GM18502 (cell line): ENCODE measurements at regions not wholly inside any gene's neighbourhood (a gene's known extent, or its start where the extent isn't known, plus 50 kb on each side); places are given as distances from the start of the nearest gene placed in this dataset.

Experiments
- ATAC-seq: cut with Tn5 transposase; IDR thresholded peaks from one replicate; pipeline ENCODE4 v1.9.1; 2021; ENCODE audit warnings: mild to moderate bottlenecking; ENCODE audit not compliant: unreplicated experiment, poor library complexity

DNA sequence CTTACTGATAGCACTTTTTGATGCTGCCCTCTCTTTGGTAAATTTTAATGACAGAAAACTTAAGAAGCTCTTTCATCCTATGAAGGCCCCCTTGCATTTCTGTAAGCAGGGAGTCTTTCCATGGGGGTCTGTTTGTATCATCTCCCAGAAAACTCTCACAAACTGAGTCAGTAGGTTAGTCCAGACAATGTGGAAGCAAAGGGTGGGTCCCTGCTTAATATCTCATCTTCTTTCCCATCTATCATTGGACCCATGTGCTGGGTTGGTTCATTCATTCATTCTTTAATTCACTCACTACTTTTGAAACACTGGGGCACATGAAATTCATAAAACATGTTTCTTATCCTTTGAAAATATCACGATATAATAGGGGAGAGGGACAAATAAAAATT lies 164.3 kb downstream of the NTMT2 start:
- ATAC-seq, result no peak

DNA sequence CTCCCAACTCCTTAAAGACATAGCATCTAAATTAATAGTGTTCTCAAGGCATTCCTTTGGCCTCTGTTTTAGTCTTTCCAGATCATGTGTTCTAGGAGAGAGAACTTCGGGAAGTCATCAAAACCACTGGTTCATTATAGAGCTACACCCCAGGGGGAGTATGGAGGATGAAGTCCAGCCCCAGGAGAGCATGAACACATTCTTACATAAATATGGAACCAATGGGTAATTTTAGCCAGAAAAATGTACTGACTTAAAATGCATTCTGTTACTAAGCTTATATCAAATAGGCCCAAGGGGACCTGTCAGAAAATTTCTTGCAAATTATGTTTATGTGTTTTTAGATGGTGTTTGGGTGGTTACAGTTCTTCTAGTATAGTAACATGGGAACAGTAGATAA lies 165.2 kb downstream of the NTMT2 start:
- ATAC-seq, result no peak

DNA sequence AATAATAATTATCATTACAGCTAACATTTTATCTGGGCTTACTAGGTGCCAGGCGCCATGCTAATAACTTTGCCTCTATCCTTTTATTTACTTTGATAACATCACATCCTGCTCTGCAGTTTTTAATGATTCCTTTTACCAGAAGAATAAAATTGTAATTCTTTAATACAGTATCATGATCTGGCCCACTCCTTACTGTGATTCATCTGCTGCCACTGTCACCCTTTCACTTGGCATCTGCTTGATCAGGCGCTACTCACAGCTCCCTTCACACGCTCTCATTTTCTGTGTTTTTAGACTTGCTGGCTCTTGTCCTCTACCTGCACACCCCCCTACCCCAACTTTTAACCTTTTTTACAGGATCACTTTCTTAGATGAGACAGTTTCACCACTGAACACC lies 167.5 kb downstream of the NTMT2 start:
- no peak for ATAC-seq

DNA sequence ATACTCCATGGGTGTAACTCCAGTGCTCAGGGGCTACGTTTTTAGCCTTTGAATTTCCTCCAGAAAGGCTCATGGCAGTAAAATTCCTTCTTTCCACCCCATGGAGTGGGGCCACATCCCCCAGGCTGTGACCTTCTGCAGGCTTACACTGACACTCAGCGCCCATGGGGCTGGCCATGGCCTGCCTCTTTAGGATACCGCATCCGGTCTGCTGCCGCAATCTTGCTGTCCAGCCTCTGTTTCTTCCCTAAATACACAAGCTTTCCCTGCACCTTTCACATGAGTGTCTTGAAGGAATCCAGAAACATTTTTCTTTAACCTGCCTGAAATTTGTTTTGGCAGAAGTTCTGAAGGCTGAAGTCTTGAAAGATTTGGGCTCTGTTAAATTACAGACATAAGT lies 170.5 kb downstream of the NTMT2 start:
- no peak for ATAC-seq

DNA sequence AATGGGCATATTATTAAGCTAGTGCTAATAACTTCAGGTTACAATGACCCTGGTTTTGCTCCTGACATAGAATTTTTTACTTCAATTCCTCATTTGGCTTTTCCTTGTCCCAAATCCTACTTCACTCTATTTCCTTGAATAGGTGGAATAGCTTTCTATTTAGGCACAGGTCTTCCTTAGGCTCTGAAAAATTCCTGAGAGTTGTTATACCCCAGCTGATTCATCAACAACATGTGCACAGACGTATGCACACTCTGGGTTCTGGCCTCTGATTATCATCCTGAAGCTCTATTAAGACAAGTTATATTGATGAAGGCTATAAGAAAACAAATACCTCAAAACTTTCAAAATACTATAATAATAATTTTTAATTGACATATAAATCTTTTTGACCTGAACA lies 172.4 kb downstream of the NTMT2 start:
- ATAC-seq, result no peak

DNA sequence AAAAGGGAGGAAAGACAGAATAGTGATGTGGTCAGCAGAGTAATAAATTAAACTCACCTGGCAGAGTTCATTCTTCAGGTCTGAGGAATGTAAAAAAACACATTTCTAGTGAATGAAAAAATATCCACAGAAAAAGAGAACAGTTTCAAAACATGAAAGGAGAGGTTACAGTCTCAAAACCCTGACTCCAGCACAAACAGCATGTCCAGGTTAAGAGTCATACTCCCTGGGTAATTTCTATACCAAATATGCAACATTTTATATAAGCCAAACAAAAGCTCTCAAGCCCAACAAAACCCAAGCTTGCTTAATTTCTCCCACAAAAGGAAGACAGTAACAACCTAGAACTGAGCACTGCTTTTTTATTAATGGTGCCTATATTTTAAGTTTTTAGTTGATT lies 173.0 kb downstream of the NTMT2 start:
- ATAC-seq, result no peak

DNA sequence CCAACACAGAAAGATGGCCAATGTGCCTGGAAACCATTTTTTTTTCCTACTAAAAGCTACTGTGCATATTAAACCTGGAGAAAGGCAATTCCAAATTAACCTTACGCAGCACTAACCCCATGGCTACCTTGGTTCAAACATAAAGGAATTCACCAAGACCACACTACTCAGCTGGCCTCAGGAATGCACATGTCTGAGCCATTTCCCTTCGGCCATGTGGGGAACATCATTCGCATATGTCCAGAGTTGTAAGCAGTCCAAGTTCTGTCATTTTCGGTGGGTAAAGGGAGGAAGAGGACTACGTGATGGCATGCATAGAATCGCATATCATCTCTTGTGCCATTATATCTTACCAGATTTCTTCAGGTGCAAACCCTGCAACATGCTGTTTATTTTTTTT lies 175.4 kb downstream of the NTMT2 start:
- ATAC-seq, result no peak

DNA sequence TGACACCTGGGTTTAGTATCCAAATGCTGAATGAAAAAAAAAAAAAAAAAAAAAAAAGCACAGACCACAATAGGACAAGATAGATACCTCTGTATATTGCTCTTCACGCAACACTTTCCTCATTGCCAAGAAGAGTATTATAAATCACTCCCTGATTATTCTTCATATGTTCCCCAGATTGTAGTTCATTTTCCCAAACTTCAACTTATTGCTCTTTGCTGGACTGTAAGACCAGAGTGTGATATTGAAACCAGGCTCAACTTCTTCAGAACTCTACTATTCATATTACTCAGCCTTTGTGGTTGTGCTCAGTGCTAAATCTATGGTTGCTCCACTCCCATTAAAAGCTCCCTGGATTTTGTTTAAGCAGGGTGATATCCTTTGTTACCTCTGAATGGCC lies 180.4 kb downstream of the NTMT2 start:
- no peak for ATAC-seq

DNA sequence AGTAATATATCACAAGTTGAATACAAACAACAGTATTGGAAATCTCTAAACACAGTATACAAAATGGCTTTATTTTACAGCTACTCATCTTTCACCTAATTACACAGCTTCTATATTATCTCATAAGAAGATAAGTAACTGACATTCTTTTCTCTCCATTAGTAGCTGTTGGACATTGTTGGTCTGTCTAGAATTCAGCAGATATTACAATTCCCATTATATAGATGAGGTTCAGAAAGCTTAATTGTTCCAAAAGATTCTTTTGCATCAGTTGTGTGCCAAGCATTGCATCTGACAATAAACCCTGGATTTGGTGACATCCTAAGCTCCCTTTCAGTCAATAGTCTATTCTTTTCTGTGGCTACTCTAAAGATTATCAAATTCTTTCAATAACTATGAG lies 187.0 kb downstream of the NTMT2 start:
- ATAC-seq, result no peak

DNA sequence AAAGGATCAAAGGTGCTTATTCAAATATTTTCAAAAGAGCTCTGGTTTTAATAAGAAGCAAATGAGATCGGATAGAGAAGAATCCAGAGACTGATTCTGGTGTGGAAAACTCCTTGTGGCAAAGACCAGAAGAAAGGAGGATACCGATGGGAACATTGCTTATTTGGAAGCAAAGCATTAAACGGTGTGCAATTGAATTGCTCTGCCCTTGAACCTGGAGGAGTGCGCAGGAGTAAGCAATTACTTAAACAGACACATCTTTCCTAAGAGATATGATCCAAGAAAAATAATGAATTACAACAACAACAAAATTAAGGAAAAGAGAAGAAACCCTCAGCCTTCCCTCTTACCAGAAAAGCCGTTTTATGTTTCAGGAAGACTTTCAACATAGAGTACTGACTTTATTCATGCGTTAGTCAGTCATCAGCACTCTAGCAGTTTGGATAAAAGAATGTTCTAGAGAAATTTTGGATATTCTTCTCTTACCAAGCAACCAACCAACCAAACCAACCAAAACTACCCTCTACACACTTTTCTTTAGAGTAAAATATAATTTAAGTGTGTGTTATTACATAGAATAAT lies 191.7 kb downstream of the NTMT2 start:
- ATAC-seq, result no peak

DNA sequence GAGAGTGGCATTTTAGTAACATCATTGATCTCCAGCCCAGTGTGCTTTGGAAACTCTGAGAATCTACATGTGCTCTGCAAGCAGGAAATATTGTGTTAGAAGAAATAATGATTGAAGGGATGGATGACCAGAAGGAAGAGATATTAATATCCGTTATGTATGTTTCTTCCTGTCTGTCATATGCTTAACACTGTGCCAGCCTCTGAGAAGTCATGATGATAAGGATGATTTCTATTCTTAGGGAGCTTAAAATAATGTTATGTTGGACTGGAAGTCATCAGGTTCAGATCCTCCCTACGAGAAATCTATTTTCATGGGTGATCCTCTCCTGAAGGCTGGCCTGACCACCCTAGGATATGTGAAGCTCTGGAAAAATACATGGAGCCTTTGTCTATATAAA lies 192.4 kb upstream of the GORAB start:
- no peak for ATAC-seq

DNA sequence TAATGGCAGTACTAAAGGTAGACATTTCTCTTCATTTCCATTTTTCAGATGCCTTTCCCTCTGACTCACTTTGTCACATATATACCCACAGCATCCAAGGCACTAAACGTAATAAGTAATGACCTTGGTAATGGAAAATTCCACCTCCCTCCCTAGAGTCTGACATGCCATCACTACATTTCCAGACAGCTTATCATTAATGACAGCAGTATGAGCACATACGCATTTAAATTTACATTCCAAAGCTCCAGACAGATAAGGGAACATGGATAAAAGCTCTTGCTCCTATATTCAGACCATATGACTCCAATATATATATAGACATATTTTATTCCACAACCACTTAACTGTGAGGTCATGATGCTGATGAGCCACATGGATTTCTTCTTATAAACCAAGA lies 191.7 kb upstream of the GORAB start:
- no peak for ATAC-seq

DNA sequence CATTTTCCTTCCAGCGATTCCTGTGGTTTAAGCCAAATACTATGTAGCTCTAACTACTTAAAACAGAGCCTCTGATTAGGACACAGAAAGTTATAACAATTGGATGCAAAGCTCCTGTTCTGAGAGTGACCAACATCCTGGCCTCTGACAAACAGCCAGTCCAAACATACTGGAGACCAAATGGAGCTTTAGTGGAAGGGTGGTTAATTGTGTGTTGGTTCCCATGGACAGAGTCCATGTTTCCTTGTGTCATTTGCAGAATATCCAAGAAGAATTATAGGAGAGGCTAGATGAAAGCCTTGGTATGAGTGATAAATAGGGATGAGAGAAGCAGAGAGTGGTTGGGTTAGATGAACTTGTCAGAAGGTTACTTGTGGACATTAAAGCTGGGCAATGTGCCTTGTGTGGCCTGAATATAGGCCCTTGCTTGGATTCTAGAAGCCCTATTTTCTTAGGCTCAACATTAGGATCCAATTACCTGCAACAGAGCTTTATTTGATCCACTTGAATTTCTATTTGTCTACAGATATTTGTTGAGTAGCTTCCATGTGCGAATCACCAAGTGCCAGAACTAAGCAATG lies 180.5 kb upstream of the GORAB start:
- no peak for ATAC-seq

DNA sequence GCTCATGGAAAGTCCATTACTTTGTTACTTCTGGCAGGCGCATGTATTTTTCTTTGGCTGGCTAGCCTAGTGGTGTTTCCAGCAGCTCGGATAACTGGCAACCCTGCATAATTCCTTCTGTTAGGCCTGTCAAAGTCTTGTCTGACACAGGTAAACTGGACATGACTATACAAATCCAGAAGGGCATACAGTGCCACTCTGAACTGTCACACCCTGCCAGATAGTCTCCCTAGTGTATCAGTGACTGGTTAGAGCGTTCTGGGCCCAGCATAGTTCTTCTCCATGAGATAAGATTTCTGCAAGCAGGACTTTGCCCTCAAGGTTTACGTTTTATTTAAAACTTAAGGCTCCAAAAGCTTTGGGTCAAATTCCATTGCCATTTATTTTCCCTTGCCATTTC lies 177.7 kb upstream of the GORAB start:
- no peak for ATAC-seq

DNA sequence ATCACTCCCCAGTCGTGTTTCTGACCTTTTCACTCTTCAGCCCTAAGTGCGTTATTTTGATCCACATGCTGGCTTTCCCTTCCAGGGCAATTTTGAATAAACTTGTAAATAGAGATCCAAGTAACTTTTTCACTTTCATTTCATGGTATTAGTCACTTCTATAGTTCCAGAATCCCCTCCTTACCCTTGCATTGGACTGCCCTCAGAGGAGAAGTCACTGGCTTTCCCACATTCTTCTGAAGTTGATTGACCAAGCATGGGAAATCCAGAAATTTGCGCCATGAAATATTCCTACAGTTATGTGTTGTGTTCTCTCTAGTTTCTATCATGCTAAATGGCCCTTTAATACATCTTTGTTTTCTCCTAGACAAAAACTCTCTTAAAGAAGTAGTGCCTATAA lies 177.3 kb upstream of the GORAB start:
- no peak for ATAC-seq

DNA sequence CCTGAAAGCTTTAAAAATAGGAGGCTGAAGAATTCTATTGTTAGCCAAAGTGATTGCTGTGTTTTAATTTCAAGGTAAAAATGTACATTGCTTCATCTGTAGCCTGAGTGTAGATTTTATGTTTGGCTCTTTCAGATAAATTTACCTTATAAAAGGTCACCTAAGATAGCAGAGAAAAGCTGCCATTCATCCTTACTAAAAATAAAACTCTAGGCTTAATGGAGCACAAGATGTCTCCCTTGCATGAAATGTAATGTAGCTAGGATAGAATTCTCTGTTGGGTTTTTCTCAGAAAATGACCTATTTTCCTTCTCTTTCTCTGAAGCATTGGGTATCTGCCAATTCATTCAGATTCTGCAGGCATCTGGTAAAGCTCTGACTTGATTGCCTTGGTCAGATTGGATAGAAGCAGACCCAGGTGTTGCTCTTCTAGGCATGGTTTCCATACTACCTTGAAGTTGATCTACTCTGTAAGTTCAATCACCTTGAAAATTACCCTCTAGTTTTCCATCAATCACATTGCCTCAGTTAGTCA lies 176.6 kb upstream of the GORAB start:
- ATAC-seq, result no peak

DNA sequence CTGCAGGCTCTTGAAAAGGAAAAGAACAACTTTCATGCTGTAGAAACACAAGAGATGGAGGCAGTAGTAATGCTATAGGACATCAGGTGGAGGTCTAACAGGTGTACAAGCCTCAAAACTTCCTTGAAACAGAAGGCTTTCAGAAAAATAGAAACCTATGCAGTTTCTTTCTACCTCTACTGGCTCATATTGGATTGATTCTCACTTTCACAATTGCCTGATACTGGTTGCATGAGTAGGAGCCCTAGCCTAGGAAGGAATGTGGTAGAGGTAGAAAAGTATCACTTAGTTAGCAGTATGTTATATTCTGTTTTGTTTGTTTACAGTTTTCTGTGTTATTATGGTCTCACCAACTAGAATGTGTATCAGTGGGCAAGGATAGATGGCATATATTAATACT lies 175.4 kb upstream of the GORAB start:
- peak; percentile 43 for ATAC-seq

DNA sequence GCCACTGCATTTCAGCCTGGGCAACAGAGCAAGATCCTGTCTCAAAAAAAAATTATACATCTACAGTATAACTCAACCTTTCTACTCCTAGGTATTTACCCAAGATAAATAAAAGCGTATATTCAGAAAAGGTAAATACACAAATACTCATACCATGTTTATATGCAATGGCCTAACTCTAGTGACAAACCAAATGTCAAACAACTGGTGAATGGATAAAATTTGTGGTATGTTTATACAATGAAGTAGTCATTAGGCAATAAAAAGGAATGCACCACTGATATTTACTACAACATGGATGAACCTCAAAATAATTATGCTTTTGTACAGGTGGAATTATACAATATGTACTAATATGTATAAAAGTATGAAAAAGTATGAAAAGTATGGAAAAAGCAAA lies 174.2 kb upstream of the GORAB start:
- ATAC-seq, result no peak

DNA sequence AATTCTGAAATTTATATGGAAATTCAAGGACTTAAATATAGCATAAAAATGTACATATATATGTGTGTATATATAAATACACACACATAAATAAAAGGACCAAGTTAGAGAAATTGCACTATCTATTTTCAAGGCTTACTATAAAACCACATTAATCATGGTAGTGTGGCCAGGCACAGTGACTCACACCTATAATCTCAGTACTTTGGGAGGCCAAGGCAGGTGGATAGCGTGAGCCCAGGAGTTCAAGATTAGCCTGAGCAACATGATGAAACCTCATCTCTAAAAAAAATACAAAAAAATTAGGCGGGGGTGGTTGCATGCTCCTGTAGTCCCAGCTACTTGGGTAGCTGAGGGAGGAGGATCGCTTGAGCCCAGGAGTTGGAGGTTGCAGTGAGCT lies 171.4 kb upstream of the GORAB start:
- ATAC-seq, result no peak

DNA sequence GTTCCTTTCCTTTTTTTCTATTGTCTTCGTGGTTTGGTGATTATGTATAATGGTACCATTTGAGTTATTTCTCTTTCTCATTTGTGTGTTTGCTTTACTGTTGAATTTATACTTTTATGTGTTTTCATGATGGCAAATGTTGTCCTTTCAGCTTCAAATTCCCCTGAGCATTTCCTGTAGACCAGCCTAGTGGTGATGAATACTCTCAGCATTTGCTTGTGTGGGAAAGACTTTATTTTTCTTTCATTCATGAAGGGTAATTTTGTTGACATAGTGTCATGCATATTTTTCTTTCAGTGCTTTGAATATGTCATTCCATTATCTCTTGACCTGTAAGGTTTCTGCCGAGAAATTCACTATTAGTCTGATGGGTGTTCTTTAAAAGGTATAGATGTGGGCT lies 166.6 kb upstream of the GORAB start:
- ATAC-seq, result no peak

DNA sequence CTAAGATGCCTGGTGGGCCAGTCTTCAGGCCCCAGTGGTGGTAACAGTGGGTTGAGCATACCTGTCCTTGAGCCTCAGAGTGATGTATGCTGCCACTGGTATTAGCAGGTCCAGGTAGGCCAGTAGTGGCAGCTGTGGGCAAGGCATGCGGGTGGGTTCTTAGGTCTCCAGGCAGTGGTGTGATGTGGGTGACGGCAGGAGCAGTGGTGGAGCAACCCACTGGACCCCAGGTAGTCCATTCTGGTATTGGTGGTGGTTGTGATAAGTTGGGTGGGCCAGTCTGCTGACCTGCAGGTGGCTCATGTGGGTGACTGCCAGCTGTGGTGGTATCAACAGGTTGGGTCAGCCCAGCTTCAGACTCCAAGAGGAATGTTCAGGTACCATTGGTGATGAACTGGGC lies 165.0 kb upstream of the GORAB start:
- no peak for ATAC-seq

DNA sequence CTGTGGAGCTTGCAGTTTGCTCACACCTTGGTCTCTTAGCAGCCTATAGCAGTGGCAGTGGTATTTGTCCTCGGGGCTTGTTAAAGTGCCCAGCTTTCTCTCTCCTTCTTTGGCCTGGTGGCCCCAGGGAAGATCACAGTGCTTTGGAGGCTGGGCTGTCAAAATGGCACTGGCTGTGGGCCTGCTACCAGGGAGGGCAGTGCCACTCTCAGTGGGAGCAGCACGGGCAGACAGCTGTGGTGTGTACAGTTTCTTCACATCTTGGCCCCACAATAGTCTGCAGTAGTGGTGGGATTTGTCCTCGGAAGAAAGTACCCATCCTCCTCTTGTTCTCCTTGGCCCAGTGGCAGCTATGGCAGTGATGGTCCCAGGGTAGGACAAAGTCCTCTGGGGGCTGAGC lies 164.4 kb upstream of the GORAB start:
- ATAC-seq, result no peak

DNA sequence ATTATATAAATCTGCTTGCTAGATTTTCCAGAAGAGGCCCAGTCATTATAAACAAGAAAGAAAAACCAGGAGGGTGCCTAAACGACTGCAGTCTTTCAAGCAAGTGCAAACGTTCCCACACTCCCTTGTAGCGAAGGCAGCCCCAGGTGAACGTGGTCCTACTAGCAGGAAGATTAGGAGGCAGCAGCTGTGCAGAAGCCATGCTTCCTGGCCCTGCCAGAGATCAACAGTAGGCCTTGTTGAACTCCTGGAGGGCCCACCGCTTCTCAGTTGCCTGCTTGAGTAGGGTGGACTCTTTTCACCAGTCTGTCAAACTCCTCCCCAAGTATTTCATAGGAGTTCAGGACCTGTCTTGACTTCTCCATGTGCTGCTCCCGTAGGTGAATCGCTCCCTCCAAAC lies 163.0 kb upstream of the GORAB start:
- ATAC-seq, result no peak
